Right lobe of liver (tissue), 6 donors: ENCODE measurements at regions not wholly inside any gene's neighbourhood (a gene's known extent, or its start where the extent isn't known, plus 50 kb on each side); places are given as distances from the start of the nearest gene placed in this dataset.

Experiments used
- ATAC-seq, 4 donors: fragments of 200-7000 bp; cut with Tn5 transposase; one replicate each; pipeline ENCODE4 v1.9.1; 2020; ENCODE audit warnings: mild to moderate bottlenecking in 4 of 4, moderate library complexity in 4 of 4
- DNase-seq, 3 donors: peaks; one replicate each; pipeline ENCODE4 v3.0.0-alpha.2; 2020
- H3K27ac ChIP-seq, 3 donors: fragments of 200-600 bp; one replicate each; pipeline ENCODE4 v1.8.0; 2022
- H3K27me3 ChIP-seq, 2 donors: fragments of 200-600 bp; one replicate each; pipeline ENCODE4 v1.8.0; 2022
- H3K36me3 ChIP-seq, 4 donors: fragments of 200-600 bp; sonication (generic) in 1 of 4; one replicate each; pipeline versions ENCODE4 v1.5.1 to v1.8.0; 2017 to 2022; ENCODE audit warnings: control low read depth in 1 of 4
- H3K4me1 ChIP-seq, 4 donors: fragments of 200-600 bp; sonication (generic) in 1 of 4; one replicate each; pipeline versions ENCODE4 v1.5.1 to v1.8.0; 2017 to 2022; ENCODE audit warnings: control low read depth in 1 of 4
- H3K4me3 ChIP-seq, 3 donors: fragments of 200-600 bp; one replicate each; pipeline ENCODE4 v1.8.0; 2022
- H3K9me3 ChIP-seq, 4 donors: fragments of 200-600 bp; sonication (generic) in 1 of 4; one replicate each; pipeline versions ENCODE4 v1.5.1 to v1.8.0; 2017 to 2022; ENCODE audit warnings: control low read depth in 1 of 4
- POLR2A ChIP-seq: fragments of 450-650 bp; IDR thresholded peaks from one replicate; pipeline ENCODE4 v1.6.1; 2017; ENCODE audit warnings: antibody characterized with exemption, mild to moderate bottlenecking
- WGBS: methylation state at CpG from one replicate; pipeline ENCODE4 v1.1.6; 2018; ENCODE audit warnings: low coverage, low lambda C conversion rate; ENCODE audit not compliant: insufficient coverage; ENCODE audit errors: missing lambda C conversion rate; 5-methylcytosine and 5-hydroxymethylcytosine counted together
- intact Hi-C, 2 donors: fragments of 100-400 bp; cut with DNase I; formaldehyde crosslinking; loops; one replicate each; pipeline versions ENCODE4 v1.11.2 to v1.14.1; 2022
- TF ChIP-seq, protein P1 (sequence below), 4 donors: fragments of 200-600 bp in 3 of 4; fragments of 450-650 bp in 1 of 4; IDR thresholded peaks; one replicate each; pipeline versions ENCODE4 v1.5.1 to v1.8.0; 2016 to 2022; ENCODE audit warnings: antibody characterized with exemption in 4 of 4, mild to moderate bottlenecking in 2 of 4
- donor health status: DM: no; HTN: yes; CAD: no.
- donor health status: DM: no; HTN: no; CAD: no.
- donor health status: DM: no; HTN: no; CAD: no.
- donor health status: DM: no; HTN: yes; CAD: no.
- donor health status: DM: no; HTN: yes; CAD: no.

DNA sequence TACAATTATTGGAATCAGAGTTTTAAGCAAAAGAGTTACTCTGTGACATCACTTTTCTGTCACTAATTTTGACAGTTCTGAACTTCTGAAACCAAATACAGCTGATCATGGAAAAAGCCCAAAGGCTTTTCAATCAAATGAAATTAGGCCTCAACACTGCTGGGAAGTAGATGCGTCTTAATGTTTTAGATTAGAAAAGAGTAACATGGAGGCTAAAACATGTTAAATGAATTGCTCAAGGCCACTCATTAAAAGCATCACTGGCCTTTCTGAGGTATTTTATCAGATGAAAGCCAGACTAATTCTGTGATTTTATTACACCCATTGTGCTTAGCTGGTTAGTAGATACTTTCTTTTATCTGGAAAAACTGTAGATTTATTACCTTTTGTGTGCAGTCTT, 672.6 kb downstream of the CENPC start:
- Histone ChIP-seq H3K27ac (no peak overlapping the region), H3K9me3 (no peaks in the 10 kb centered on the region), H3K36me3 (no peaks in the 10 kb centered on the region), H3K4me1 (no peaks in the 10 kb centered on the region), H3K4me3 (no peak overlapping the region), H3K27me3 (no peaks in the 10 kb centered on the region)
- ATAC-seq (no peak), DNase-seq (no peak)
- 88% methylated on average over 1 of the region's 1 CpG for WGBS
- TF ChIP-seq, protein P1, sequence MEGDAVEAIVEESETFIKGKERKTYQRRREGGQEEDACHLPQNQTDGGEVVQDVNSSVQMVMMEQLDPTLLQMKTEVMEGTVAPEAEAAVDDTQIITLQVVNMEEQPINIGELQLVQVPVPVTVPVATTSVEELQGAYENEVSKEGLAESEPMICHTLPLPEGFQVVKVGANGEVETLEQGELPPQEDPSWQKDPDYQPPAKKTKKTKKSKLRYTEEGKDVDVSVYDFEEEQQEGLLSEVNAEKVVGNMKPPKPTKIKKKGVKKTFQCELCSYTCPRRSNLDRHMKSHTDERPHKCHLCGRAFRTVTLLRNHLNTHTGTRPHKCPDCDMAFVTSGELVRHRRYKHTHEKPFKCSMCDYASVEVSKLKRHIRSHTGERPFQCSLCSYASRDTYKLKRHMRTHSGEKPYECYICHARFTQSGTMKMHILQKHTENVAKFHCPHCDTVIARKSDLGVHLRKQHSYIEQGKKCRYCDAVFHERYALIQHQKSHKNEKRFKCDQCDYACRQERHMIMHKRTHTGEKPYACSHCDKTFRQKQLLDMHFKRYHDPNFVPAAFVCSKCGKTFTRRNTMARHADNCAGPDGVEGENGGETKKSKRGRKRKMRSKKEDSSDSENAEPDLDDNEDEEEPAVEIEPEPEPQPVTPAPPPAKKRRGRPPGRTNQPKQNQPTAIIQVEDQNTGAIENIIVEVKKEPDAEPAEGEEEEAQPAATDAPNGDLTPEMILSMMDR (IDR thresholded peaks at IDR 0.05), result no peak
- no peak for TF ChIP-seq POLR2A
- intact Hi-C loops, result no loop called here

- Histone ChIP-seq H3K27me3 (no peaks in the 10 kb centered on the region), H3K4me1 (no peaks in the 10 kb centered on the region), H3K4me3 (no peak overlapping the region), H3K9me3 (no peaks in the 10 kb centered on the region), H3K27ac (no peak overlapping the region), H3K36me3 (no peaks in the 10 kb centered on the region)
- DNase-seq, result no peak
- ATAC-seq, result no peak
- no peak for TF ChIP-seq POLR2A
- TF ChIP-seq, protein P1 (IDR thresholded peaks at IDR 0.05), result no peak
- intact Hi-C loops, result no loop called here
These were observed 681.8 kb downstream of the CENPC start for GRCh38 chr4:66863481-66863880.

DNA sequence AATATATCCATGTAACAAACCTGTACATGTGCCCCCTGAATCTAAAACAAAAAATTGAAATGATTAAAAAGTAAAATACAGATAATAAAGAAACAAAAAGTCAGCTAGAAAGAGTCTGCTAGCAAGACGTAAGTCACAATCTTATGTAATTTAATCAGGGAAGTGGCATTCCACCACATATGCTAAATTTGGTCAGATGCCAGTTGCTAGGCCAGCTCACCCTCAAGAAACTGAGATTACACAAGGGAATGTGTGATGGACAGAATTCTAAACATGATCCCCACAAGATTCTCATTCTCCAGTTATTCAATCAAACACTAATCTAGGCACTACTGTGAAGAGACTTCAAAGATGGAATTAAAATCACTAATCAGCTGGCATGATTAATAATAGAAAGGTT, 689.3 kb downstream of the CENPC start:
- Histone ChIP-seq H3K4me3 (no peak overlapping the region), H3K27me3 (no peaks in the 10 kb centered on the region), H3K36me3 (no peaks in the 10 kb centered on the region), H3K27ac (no peak overlapping the region), H3K4me1 (no peaks in the 10 kb centered on the region), H3K9me3 (no peaks in the 10 kb centered on the region)
- 8% methylated on average over 1 of the region's 1 CpG for WGBS
- no peak for DNase-seq
- intact Hi-C loops, result no loop called here
- ATAC-seq, result no peak
- no peak for TF ChIP-seq POLR2A

DNA sequence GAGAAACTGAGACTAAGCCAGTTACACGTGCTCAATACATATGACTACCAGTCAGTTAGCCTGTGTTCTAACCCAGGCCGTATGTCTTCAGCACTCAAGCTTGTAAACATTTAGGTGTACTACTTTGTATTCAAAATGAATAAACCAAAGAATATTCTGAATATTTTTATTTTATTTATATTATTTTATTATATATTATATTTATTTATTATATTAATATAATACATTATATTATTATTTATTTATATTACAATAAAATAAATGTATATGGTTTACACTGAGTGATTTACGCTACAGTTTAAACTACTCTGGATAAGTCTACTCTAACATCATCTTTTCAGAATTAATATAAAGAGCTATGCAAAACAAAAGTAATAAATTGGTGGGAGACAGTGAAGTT, 691.5 kb downstream of the CENPC start:
- Histone ChIP-seq H3K4me1 (no peaks in the 10 kb centered on the region), H3K36me3 (no peaks in the 10 kb centered on the region), H3K27me3 (no peaks in the 10 kb centered on the region), H3K9me3 (no peaks in the 10 kb centered on the region), H3K4me3 (no peak overlapping the region), H3K27ac (no peak overlapping the region)
- intact Hi-C loops, result no loop called here
- TF ChIP-seq POLR2A, result no peak
- TF ChIP-seq, protein P1 (IDR thresholded peaks at IDR 0.05), result no peak
- DNase-seq, result no peak
- WGBS, result 60% methylated on average over 3 of the region's 3 CpGs
- ATAC-seq, result no peak

GRCh38 chr4:66852843-66853242, 692.5 kb downstream of the CENPC start:
- no peak overlapping the region for H3K27ac ChIP-seq
- H3K36me3 ChIP-seq, result no peaks in the 10 kb centered on the region
- no peaks in the 10 kb centered on the region for H3K9me3 ChIP-seq
- ATAC-seq (no peak), DNase-seq (no peak)
- intact Hi-C loops, result no loop called here
- no peaks in the 10 kb centered on the region for H3K27me3 ChIP-seq
- WGBS, result 21% methylated on average over 2 of the region's 2 CpGs
- no peaks in the 10 kb centered on the region for H3K4me1 ChIP-seq
- TF ChIP-seq POLR2A, result no peak
- TF ChIP-seq, protein P1 (IDR thresholded peaks at IDR 0.05), result no peak
- H3K4me3 ChIP-seq, result no peak overlapping the region
